ENCODE measurements at regions not wholly inside any gene's neighbourhood (a gene's known extent, or its start where the extent isn't known, plus 50 kb on each side); places are given as distances from the start of the nearest gene placed in this dataset.

- H2BK15ac ChIP-seq (ENCODE audit: low read depth, low read length): no peak overlapping the region
- CTCF ChIA-PET: interaction anchor here (0.7 kb wide), 1 partner anchor 23 kb away, joined by 3 read pairs; no protein-coding TSS in a partner anchor
- no peak overlapping the region for H4K8ac ChIP-seq (ENCODE audit: low read depth in 2 of 2, low read length in 2 of 2)
- H2BK120ac ChIP-seq (ENCODE audit: low read depth, low read length): no peak overlapping the region
- intact Hi-C loops (cut with micrococcal nuclease) (no loop called here), in situ Hi-C loops (cut with MboI; ENCODE audit: low sequenced_read_pairs) (no loop called here), dilution Hi-C loops (cut with HindIII; ENCODE audit: low sequenced_read_pairs, unreplicated experiment) (no loop called here)
- DNase-seq (no peak), ATAC-seq (ENCODE audit: low read depth) (no peak)
- no peak overlapping the region for H2AK5ac ChIP-seq (ENCODE audit: low read depth, low read length)
- H4K5ac ChIP-seq (ENCODE audit: low read depth, low read length): no peak overlapping the region
- POLR2A ChIA-PET (ENCODE audit: unreplicated experiment): no interaction called here
- H3K79me1 ChIP-seq (ENCODE audit: low read depth in 1 of 2, low read length in 2 of 2): no peaks in the 10 kb centered on the region
- H3K9ac ChIP-seq (ENCODE audit: low read depth, low read length): no peak overlapping the region
- TF ChIP-seq FOS (IDR thresholded peaks at IDR 0.05; ENCODE audit: low read depth, low read length) (no peak), SMC3 (IDR thresholded peaks at IDR 0.05; ENCODE audit: low read depth, low read length) (no peak), CTCF (conservative IDR thresholded peaks at IDR 0.05; ENCODE audit: low read depth, low read length) (no peak), CHD1 (IDR thresholded peaks at IDR 0.05; ENCODE audit: low read depth, low read length) (no peak), MXI1 (IDR thresholded peaks at IDR 0.05; ENCODE audit: borderline replicate concordance, low read depth, low read length) (no peak), NFE2L2 (IDR thresholded peaks at IDR 0.05; ENCODE audit: low read depth, low read length) (no peak), RCOR1 (IDR thresholded peaks at IDR 0.05; ENCODE audit: insufficient replicate concordance, low read length) (no peak), BHLHE40 (IDR thresholded peaks at IDR 0.05; ENCODE audit: low read depth, low read length) (no peak), CEBPB (IDR thresholded peaks at IDR 0.05; ENCODE audit: low read depth, low read length) (no peak), RFX5 (IDR thresholded peaks at IDR 0.05; ENCODE audit: low read depth, low read length) (no peak), RAD21 (IDR thresholded peaks at IDR 0.05; ENCODE audit: low read length) (no peak), POLR2A (IDR thresholded peaks at IDR 0.05; ENCODE audit: low read depth, low read length) (no peak), MAFK (IDR thresholded peaks at IDR 0.05; ENCODE audit: low read depth, low read length) (no peak), MAZ (IDR thresholded peaks at IDR 0.05; ENCODE audit: borderline replicate concordance, low read depth, low read length) (no peak)
- TF ChIP-seq, protein P1, sequence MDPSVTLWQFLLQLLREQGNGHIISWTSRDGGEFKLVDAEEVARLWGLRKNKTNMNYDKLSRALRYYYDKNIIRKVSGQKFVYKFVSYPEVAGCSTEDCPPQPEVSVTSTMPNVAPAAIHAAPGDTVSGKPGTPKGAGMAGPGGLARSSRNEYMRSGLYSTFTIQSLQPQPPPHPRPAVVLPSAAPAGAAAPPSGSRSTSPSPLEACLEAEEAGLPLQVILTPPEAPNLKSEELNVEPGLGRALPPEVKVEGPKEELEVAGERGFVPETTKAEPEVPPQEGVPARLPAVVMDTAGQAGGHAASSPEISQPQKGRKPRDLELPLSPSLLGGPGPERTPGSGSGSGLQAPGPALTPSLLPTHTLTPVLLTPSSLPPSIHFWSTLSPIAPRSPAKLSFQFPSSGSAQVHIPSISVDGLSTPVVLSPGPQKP (IDR thresholded peaks at IDR 0.05; ENCODE audit: borderline replicate concordance, low read depth, low read length): no peak
- TF ChIP-seq, protein P2, sequence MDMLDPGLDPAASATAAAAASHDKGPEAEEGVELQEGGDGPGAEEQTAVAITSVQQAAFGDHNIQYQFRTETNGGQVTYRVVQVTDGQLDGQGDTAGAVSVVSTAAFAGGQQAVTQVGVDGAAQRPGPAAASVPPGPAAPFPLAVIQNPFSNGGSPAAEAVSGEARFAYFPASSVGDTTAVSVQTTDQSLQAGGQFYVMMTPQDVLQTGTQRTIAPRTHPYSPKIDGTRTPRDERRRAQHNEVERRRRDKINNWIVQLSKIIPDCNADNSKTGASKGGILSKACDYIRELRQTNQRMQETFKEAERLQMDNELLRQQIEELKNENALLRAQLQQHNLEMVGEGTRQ (IDR thresholded peaks at IDR 0.05; ENCODE audit: low read depth, low read length): no peak
- no peak overlapping the region for H3K4me3 ChIP-seq (ENCODE audit: insufficient read depth, low read depth, low read length)
- no peak overlapping the region for H2AFZ ChIP-seq (replicated peaks; ENCODE audit: low read length, poor library complexity)
- WGBS, 2 experiments (ENCODE audit: extremely low coverage in 2 of 2, insufficient read length in 1 of 2): no CpG with 5 or more reads among the region's 1 CpG
- H3K4me2 ChIP-seq (ENCODE audit: low read depth, low read length): no peak overlapping the region
- H3K4ac ChIP-seq (ENCODE audit: low read depth, low read length): no peak overlapping the region
- BruUV-seq (replicated peaks): no TSS peak
- H4K20me1 ChIP-seq (ENCODE audit: insufficient read depth, low read length): no peaks in the 10 kb centered on the region
- no peak overlapping the region for H3K27ac ChIP-seq (ENCODE audit: insufficient read depth, low read length)
- H3K4me1 ChIP-seq (ENCODE audit: control insufficient read depth, insufficient read depth, low read length): no peaks in the 10 kb centered on the region
- no peaks in the 10 kb centered on the region for H3K9me1 ChIP-seq (ENCODE audit: insufficient read depth, low read length)
- H3K14ac ChIP-seq (replicated peaks; ENCODE audit: low read depth, low read length): no peak overlapping the region
- no peak overlapping the region for H3K18ac ChIP-seq (ENCODE audit: low read depth, low read length)
- H2AK9ac ChIP-seq (replicated peaks; ENCODE audit: low read depth, low read length, poor library complexity): no peak overlapping the region
- no peaks in the 10 kb centered on the region; the same call in 1 of the 2 replicates for H3K9me3 ChIP-seq (ENCODE audit: control insufficient read depth, insufficient read depth, low read length)
- H4K91ac ChIP-seq (ENCODE audit: insufficient read depth, low read depth, low read length): no peak overlapping the region
- no peaks in the 10 kb centered on the region for H3K36me3 ChIP-seq (ENCODE audit: control insufficient read depth, insufficient read depth, low read length)
- H3K23ac ChIP-seq (ENCODE audit: low read depth, low read length): no peak overlapping the region
- no peak overlapping the region for H3K56ac ChIP-seq (ENCODE audit: extremely low read depth, insufficient read depth, low read length)
- no peak overlapping the region for H2BK20ac ChIP-seq (ENCODE audit: low read depth, low read length)
- no peak overlapping the region for H2BK5ac ChIP-seq (ENCODE audit: low read depth, low read length, poor library complexity, severe bottlenecking)
- no peaks in the 10 kb centered on the region for H3K27me3 ChIP-seq (ENCODE audit: control insufficient read depth, insufficient read depth, low read length)
Measured at GRCh38 chr16:74094962-74095361, 201.7 kb upstream of the PSMD7 start.
